ENCODE measurements at regions not wholly inside any gene's neighbourhood (a gene's known extent, or its start where the extent isn't known, plus 50 kb on each side); places are given as distances from the start of the nearest gene placed in this dataset.

DNA sequence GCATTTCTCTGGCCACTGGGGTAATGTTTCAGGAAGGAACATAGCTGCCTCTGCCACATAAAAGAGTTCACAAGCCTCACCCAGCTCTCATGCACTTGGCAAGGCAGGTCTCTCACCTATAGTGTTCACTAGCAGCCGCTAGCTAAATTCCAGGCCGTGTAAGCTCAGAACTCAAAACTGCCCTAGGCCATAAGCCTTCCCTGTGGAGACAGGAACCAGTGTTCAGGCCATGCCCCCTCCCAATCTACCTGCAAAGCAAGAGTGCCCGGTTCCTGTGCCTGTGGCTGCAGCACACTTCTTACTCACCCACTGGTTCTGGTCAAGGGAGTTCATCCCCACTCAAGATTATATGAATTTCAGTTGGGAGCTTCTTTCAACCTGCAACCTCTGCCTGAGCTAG is 60.7 kb upstream of the ZNF169 start:
- Histone ChIP-seq H3K27ac (ENCODE audit: extremely low read depth, low read depth, low read length) (no peak overlapping the region), H3K9me3 (ENCODE audit: control insufficient read depth, insufficient read depth, low read depth, low read length) (no peaks in the 10 kb centered on the region), H3K36me3 (ENCODE audit: control insufficient read depth in 2 of 2, insufficient read depth in 1 of 2, low read length in 2 of 2) (no peaks in the 10 kb centered on the region), H3K4me1 (ENCODE audit: control insufficient read depth, insufficient read depth, low read length) (no peaks in the 10 kb centered on the region), H3K4me3 (ENCODE audit: low read depth, low read length) (no peak overlapping the region)
- ChIA-PET CTCF (no interaction called here), POLR2A (no interaction called here)
- TF ChIP-seq ZNF560 (tag by site-specific recombination; IDR thresholded peaks at IDR 0.05; ENCODE audit: borderline replicate concordance) (no peak), SP7 (tag by site-specific recombination; IDR thresholded peaks at IDR 0.05) (no peak), ZNF501 (tag by site-specific recombination; IDR thresholded peaks at IDR 0.05) (no peak), EGR2 (tag by site-specific recombination; IDR thresholded peaks at IDR 0.05; ENCODE audit: low read depth) (no peak), ZNF311 (tag by site-specific recombination; IDR thresholded peaks at IDR 0.05; ENCODE audit: borderline replicate concordance) (no peak), ZNF302 (tag by site-specific recombination; IDR thresholded peaks at IDR 0.05; ENCODE audit: low read depth) (no peak), ZNF677 (tag by site-specific recombination; IDR thresholded peaks at IDR 0.05) (no peak), ZNF211 (tag by site-specific recombination; IDR thresholded peaks at IDR 0.05; ENCODE audit: low read depth) (no peak), SALL2 (tag by site-specific recombination; IDR thresholded peaks at IDR 0.05; ENCODE audit: borderline replicate concordance) (no peak), ZNF398 (tag by site-specific recombination; IDR thresholded peaks at IDR 0.05) (no peak), WT1 (tag by site-specific recombination; IDR thresholded peaks at IDR 0.05) (no peak)
- TF ChIP-seq, protein P1, sequence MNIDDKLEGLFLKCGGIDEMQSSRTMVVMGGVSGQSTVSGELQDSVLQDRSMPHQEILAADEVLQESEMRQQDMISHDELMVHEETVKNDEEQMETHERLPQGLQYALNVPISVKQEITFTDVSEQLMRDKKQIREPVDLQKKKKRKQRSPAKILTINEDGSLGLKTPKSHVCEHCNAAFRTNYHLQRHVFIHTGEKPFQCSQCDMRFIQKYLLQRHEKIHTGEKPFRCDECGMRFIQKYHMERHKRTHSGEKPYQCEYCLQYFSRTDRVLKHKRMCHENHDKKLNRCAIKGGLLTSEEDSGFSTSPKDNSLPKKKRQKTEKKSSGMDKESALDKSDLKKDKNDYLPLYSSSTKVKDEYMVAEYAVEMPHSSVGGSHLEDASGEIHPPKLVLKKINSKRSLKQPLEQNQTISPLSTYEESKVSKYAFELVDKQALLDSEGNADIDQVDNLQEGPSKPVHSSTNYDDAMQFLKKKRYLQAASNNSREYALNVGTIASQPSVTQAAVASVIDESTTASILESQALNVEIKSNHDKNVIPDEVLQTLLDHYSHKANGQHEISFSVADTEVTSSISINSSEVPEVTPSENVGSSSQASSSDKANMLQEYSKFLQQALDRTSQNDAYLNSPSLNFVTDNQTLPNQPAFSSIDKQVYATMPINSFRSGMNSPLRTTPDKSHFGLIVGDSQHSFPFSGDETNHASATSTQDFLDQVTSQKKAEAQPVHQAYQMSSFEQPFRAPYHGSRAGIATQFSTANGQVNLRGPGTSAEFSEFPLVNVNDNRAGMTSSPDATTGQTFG (tag by site-specific recombination; IDR thresholded peaks at IDR 0.05; ENCODE audit: borderline replicate concordance): no peak
- TF ChIP-seq, protein P2, sequence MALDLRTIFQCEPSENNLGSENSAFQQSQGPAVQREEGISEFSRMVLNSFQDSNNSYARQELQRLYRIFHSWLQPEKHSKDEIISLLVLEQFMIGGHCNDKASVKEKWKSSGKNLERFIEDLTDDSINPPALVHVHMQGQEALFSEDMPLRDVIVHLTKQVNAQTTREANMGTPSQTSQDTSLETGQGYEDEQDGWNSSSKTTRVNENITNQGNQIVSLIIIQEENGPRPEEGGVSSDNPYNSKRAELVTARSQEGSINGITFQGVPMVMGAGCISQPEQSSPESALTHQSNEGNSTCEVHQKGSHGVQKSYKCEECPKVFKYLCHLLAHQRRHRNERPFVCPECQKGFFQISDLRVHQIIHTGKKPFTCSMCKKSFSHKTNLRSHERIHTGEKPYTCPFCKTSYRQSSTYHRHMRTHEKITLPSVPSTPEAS (tag by site-specific recombination; IDR thresholded peaks at IDR 0.05): no peak

- no peaks in the 10 kb centered on the region for H3K36me3 ChIP-seq (ENCODE audit: control insufficient read depth in 2 of 2, insufficient read depth in 1 of 2, low read length in 2 of 2)
- no peak overlapping the region for H3K4me3 ChIP-seq (ENCODE audit: low read depth, low read length)
- CTCF ChIA-PET: no interaction called here
- H3K9me3 ChIP-seq (ENCODE audit: control insufficient read depth, insufficient read depth, low read depth, low read length): no peaks in the 10 kb centered on the region
- TF ChIP-seq ZNF112 (tag by site-specific recombination; IDR thresholded peaks at IDR 0.05) (no peak), ZNF202 (tag by site-specific recombination; IDR thresholded peaks at IDR 0.05; ENCODE audit: borderline replicate concordance) (no peak), KLF8 (tag by site-specific recombination; IDR thresholded peaks at IDR 0.05) (no peak), ZNF629 (tag by site-specific recombination; IDR thresholded peaks at IDR 0.05) (no peak), ZNF133 (tag by site-specific recombination; IDR thresholded peaks at IDR 0.05) (no peak), HOXC10 (CRISPR knock-in tag; IDR thresholded peaks at IDR 0.05) (no peak), ZNF670 (tag by site-specific recombination; IDR thresholded peaks at IDR 0.05; ENCODE audit: low read depth) (no peak), KLF1 (tag by site-specific recombination; IDR thresholded peaks at IDR 0.05) (no peak)
- TF ChIP-seq, protein P3, sequence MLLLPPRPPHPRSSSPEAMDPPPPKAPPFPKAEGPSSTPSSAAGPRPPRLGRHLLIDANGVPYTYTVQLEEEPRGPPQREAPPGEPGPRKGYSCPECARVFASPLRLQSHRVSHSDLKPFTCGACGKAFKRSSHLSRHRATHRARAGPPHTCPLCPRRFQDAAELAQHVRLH (tag by site-specific recombination; IDR thresholded peaks at IDR 0.05): no peak
- H3K4me1 ChIP-seq (ENCODE audit: control insufficient read depth, insufficient read depth, low read length): no peaks in the 10 kb centered on the region
- POLR2A ChIA-PET: no interaction called here
- H3K27ac ChIP-seq (ENCODE audit: extremely low read depth, low read depth, low read length): no peak overlapping the region
Observed at GRCh38 chr9:94199776-94200175, 59.3 kb upstream of the ZNF169 start.

Measured in HEK293 (cell line).